Activated naive CD4-positive, alpha-beta T cell treated with Interleukin-2 at 50 U/mL for 16 hours (primary cell): ENCODE measurements at regions not wholly inside any gene's neighbourhood (a gene's known extent, or its start where the extent isn't known, plus 50 kb on each side); places are given as distances from the start of the nearest gene placed in this dataset.

ENCODE experiments used
- DNase-seq: peaks from one replicate; pipeline ENCODE4 v3.0.0-alpha.2; 2020

GRCh38 chr9:14424983-14425382 lies 111.0 kb upstream of the NFIB start:
- no peak for DNase-seq

DNA sequence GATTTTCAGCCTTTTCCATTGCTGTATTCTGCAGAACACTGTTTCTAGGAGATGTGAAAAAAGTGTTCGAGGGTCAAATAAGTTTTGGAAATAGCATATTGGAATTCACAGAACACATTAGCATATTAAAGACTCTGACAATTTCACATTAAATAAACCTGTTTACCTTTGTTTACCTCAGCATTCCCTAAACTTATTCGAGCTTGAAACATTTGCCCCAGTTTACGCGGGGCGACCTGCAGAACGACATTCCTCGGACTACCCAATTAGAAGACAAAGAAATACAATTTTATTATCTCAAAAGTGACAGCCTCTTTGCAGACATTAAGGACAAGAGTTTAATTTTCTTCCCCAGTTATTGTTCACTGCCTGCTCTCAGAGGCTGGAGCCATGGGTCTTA lies 110.3 kb upstream of the NFIB start:
- no peak for DNase-seq

DNA sequence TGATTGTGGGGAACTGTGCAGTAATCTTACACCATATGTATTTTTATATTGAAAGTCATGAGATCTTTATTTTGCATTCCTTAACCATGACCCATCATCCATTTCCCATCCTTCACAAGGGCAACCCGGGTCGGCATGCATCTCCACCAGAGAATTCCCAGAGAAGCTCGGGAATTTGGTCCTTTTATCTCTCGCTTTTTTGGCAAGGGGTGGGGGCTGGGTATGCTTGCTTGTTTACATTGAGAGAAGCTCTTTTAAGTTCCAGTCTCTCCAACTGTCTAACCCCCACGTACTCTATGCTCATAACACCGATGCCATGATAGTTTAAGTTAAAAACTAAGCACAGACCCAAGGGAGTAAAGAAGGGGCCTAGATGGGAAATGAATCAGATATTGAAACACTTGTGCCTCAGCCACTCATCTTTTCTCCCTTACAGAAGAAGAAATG lies 109.9 kb upstream of the NFIB start:
- DNase-seq = no peak

DNA sequence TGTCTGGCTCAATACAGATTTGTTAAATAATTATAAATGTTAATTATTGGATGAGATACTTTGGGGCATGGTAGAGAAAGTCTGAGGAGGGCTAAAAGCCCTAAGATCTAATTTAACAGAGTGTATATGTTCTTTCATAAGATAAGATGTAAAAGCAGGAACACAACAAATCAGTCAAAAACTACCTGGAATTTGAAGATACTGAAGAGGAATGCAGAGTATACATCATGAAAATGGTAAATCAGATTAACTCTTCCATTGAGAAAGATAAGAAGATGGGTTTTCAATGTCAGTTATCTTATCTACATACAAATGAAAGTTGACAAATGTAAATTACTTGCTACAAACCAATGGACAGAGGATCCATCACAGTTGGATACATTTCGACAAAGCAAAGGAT lies 107.3 kb upstream of the NFIB start:
- no peak for DNase-seq

GRCh38 chr9:14418941-14419937 lies 105.3 kb upstream of the NFIB start:
- DNase-seq = no peak

DNA sequence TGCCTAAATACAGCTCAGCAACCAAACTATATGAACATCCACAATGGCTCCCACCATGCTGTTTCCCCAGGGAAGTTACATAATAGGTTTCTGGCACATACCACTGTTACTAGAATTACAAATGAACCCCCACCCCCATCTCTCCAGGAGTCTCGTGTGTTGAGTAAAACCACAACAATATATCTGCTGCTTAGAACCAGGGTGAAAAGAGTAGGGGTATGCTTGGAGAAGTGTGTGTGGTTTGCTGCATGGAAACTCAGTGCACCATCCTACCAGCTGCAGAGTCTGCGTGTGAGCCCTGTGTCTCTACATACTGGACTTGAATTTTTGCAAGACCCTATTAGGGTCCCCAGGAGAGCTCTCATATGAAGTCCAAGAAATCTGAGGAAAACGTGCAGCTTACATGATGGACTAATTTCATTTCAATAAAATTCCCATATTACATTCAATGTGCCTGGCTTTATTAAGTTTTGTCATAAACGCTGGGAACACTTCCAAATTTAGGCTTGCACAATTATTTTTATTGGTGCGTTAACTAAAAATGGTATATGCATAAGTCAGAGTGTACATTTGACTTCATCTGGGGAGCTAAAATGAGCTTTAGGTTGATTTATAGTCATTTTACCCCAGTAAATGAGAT lies 104.5 kb upstream of the NFIB start:
- DNase-seq = no peak

- no peak for DNase-seq
Observed at GRCh38 chr9:14417237-14417636, 103.3 kb upstream of the NFIB start.

DNA sequence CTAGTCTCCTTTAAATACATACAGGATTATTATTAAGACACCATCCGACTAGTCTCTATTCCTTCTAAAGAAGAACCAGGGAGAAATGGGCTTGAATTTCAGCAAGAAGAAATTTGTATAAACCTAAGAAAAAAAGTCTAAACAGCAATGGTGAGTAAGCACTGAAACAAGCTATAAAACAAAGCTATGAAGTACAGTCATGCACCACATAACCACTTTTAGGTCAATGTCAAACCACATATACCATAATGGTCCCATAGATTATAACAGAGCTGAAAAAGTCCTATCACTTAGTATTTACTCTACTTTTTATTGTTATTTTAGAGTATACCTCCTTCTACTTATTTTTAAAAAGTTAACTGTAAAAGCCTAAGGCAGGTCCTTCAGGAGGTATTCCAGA lies 102.0 kb upstream of the NFIB start:
- no peak for DNase-seq

- DNase-seq = no peak
Observed at GRCh38 chr9:14413812-14414211, 99.9 kb upstream of the NFIB start.

GRCh38 chr9:14412775-14413174 lies 98.8 kb upstream of the NFIB start:
- no peak for DNase-seq

DNA sequence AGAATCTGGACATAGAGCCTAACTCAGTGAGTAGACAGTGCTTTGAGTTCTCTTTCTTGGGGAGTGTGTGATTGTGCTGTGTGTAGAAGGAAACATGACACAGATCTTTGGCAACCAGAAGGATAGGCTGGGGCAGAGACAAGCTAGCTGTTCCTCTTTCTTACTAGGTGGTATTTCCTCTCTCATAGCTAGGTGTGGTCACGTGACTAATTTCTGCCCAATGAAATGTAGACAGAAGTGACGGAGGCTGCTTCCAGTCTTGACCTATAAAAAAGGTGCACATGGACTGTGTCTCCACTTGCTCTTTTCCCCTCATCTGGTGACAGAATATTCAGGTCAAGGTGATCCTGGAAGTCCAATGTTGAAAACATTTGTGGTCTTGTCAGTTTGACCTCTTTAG lies 92.5 kb upstream of the NFIB start:
- DNase-seq = no peak

GRCh38 chr9:14405176-14405706 lies 91.3 kb upstream of the NFIB start:
- DNase-seq = no peak

GRCh38 chr9:14403081-14403480 lies 89.1 kb upstream of the NFIB start:
- DNase-seq = no peak

- no peak for DNase-seq
Observed at GRCh38 chr9:14402583-14402982, 88.6 kb upstream of the NFIB start.

- DNase-seq = no peak
Observed at GRCh38 chr9:14401911-14402310, 88.0 kb upstream of the NFIB start.

GRCh38 chr9:14400658-14400995 lies 86.7 kb upstream of the NFIB start:
- DNase-seq = no peak

GRCh38 chr9:14399756-14400657 lies 86.1 kb upstream of the NFIB start:
- DNase-seq = no peak

- no peak for DNase-seq
Observed at GRCh38 chr9:14398473-14398872, 84.5 kb upstream of the NFIB start.

GRCh38 chr9:14396171-14396570 lies 82.2 kb upstream of the NFIB start:
- DNase-seq = no peak

GRCh38 chr9:14395317-14396082 lies 81.6 kb upstream of the NFIB start:
- no peak for DNase-seq

DNA sequence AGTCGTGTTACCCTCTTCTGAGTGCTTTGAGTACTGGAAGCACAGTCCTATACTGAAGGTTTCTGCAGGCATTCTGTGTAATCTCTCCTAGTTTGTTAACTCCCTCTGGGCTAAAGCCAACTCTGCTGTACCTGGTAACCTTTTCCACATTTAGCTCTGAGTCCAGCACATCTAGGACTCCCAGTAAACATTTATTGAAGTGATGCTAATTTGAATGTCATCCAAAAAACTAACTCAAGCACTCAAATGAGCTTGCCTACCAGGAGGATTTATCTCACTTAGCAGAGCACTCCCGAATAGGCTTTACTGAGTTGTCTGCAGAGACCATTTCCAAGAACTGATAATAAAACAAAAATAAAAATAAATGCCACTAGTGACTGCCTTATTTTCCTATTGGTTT lies 79.5 kb upstream of the NFIB start:
- no peak for DNase-seq

GRCh38 chr9:14391620-14392019 lies 77.7 kb upstream of the NFIB start:
- no peak for DNase-seq
